ENCODE measurements at regions not wholly inside any gene's neighbourhood (a gene's known extent, or its start where the extent isn't known, plus 50 kb on each side); places are given as distances from the start of the nearest gene placed in this dataset.

DNA sequence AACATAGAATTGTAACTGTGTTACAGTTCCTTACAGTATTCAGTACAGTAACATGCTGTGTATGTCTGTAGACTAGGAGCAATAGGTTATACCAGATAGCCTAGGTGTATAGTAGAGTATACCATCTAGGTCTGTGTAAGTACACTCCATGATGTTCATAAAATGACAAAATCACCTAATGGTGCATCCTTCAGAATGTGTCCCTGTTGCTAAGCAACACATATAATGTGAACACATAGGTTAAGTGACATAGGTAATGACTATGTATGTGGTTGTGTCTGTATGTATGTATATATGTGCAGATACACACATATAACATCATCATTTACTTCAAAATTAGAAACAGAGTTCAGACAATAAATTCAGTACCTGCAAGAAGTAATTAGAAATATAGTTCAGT is 146.8 kb upstream of the GAP43 start:
- no peak for DNase-seq

DNA sequence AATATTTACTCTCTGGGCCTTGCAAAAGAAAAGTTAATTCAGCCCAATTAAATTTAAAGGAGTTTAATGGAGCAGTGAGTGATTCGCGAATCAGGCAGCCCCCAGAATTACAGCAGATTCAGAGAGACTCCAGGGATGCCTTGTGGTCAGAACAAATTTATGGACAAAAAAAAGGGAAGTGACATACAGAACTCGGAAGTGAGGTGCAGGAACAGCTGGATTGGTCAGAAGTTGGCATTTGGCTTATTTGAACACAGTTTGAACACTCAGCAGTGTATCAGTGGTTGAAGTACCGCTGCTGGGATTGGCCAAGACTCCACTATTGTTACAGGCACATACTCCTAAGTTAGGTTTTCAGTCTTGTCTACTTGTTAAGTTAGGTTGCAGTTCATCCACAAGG is 145.0 kb upstream of the GAP43 start:
- DNase-seq, result no peak

DNA sequence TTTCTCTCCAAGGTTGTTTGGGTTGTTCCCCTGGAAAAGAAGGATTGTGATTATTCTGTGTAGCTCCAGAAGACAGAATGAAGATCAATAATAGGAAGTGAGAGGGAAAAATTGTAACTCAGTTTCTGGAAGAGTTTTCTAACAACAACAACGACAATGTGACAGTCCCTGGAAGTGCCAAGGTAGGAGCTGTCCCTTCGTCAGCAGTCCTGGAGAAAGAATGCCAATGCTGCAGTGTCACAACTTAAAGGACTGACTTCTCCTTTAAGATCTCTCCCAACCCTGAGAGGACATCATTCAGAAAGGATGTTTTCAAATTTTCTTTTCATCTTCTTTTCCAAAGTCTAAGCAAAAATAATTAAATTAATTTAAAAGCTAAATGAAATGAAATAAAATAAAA is 136.4 kb upstream of the GAP43 start:
- DNase-seq, result no peak

DNA sequence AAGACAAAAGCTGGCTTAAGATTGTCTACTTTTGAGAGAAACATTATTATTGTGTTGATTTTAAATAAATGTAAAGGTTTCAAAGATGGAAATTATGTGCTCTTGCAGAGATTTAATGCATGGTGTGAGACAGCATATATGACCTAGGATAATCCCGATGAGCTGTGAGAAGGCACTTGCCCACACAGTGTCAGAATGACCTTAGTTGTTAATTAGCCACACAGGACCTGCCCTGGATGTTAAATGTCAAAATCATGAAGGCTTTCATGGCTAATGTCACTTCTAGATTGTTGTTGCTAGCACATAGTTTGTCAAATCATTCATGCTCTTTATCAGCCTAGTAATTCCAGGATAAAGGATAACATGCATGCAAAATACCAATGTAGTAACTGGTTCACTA is 135.3 kb upstream of the GAP43 start:
- no peak for DNase-seq

DNA sequence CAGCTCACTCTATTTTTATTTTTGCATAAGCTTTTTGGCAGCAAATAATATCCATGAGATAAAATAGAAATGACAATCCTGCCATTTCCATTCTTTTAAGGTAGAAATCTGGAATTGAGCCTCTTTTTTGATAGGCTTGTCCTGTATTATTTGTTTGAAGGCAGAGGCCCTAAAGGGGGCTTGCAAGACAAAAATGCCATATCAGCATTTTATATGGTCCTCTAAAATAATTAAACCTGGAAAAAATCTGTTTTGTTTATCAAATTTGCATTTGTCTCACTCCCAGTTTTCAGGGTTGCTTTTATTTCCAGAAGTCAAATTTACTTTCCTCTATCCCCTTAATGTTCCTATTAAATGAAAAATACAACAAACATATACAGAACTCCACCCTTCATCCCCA is 134.9 kb upstream of the GAP43 start:
- DNase-seq, result no peak

DNA sequence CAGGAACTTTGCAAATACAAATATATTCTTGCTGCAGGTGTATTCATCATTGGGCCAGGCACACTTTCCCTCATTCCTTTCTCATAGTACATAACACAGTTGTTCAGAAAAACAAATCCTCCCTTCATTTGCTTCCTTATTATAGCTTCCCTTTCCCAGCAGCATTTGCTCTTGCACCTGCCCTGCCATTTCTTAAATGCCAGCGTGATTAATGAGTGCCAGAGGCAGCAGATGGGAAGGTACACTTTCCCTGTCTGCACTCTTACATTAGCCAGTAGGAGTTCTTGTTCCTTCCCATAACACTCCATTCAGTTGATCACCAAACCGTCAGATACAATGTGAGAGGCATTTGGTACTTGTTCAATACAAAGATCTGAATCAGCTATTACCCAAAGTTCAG is 128.5 kb upstream of the GAP43 start:
- no peak for DNase-seq

DNA sequence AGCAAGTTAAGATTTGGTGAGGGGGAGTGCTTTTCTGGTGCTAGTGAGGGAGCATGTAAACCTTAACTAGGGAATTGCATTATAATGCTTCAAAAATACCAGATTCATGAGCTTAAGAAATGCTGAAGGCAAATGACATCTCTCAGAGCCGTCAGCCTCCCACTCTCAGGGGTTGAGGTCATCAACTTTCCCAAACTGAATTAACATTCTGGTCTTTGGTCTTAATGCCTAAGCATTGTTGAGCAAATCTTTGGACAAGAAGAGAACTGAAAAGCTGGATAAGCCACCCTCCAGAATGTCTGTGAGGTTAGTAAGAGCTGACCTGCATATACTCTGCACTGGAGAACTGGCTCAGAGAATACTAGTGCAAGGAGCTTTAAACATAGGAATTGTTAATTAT is 124.9 kb upstream of the GAP43 start:
- no peak for DNase-seq

DNA sequence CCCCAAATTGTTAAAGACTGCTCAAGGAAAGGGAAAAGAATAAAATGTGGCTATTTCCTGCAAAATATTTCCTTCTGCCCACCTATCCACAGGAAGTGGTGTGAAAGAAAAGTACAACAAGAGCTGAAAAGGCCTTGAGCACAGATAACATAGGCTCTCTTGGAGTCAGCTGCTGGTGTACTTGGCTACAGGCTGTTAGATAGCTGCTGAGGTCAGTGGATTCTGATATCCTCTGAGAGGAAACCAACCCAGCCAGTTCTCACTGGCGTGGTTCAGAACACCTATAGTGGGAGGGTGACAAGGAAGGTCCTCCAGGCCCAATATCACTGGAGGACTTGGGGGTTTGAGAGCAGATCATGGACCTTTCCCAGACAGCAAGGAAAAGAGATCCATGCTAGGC is 124.4 kb upstream of the GAP43 start:
- no peak for DNase-seq

DNA sequence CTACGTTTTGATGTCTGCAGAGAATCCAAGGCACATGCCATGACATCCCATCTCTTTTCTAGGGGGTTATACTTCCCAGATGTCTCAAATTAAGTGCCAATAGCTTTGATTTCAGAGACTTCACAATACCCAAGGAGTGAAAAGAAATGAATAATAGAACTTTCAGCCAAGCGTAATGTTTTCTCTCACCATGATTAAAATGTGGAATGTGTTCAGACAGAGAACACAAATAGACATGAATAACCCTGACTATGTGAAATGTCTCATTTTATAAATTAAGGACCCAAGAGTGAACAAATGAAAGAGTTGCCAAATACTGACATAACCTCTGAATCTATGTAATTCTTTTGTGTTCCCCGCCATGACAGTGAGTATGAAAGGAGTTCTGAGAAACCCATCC is 123.6 kb upstream of the GAP43 start:
- DNase-seq, result no peak

DNA sequence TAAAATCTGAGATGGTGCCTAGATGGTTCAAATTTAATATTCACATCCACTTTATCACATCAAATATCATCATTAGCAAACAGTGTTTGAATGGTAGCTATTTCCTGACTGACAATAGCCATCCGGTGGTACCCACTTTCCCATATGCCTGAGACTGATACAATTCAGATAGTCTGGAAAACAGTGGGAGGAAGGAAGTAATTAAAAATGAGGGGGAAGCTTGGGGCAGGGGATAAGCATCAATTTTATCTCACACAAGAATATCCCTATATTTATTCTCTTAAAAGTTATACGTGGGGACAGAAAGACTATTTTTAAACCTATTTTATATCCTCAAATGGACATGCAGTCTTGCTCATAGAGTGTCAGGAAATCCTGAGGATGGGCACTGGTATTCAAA is 122.5 kb upstream of the GAP43 start:
- no peak for DNase-seq

DNA sequence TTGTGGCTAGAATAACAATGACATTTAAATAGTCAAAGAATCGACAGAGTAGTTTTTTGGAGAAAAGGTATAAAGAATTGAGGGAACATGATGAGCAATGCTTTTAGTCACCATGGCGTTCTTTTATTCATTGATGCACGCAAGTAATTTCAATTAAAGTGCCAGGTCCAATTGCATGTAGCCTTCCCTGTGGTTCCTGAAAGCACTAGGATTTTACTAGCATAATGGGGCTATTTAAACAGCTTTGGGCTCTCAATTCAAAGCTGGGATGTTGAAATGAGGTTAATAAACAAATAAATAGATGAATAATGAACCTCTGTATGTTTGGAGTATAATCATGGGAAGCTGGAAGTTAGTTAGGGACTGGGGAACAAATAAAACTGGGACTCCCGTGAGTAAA is 121.2 kb upstream of the GAP43 start:
- DNase-seq, result no peak

DNA sequence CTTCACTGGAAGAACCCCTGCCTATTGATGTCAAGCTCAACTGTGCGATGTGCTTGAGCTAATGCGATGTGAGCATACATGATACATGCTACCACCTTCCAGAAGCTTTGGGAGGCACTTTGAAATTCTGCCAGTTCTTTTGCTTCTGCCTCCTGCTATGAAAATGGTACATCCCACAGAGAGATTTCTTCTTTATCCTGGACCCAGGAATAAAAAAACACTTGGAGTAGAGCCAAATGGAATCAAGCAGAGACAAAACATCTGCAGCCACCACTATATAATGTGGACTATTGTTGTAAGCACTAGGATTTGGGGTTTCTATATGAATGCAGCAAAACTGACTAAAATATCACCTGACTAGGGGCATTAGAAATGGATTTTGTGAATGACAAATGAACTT is 119.9 kb upstream of the GAP43 start:
- no peak for DNase-seq

DNA sequence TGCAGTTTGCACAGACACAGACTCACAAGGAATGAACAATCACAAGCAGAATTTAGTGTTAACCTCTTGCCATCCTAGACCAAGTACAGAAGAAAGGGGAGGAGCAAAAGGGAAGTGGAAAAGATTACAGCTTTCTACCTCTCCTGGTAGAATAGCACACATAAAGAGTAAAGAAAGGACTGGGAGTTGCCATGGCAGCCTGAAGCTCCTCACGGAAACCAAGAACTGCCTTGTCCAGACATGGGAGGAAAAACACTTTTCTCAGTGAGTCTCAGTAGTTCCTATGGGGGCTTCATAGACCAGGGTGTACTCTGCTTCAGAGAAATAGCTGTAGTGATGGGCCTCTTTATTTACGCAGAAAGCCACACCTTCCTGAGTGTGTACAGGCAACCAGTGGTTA is 114.7 kb upstream of the GAP43 start:
- no peak for DNase-seq

DNA sequence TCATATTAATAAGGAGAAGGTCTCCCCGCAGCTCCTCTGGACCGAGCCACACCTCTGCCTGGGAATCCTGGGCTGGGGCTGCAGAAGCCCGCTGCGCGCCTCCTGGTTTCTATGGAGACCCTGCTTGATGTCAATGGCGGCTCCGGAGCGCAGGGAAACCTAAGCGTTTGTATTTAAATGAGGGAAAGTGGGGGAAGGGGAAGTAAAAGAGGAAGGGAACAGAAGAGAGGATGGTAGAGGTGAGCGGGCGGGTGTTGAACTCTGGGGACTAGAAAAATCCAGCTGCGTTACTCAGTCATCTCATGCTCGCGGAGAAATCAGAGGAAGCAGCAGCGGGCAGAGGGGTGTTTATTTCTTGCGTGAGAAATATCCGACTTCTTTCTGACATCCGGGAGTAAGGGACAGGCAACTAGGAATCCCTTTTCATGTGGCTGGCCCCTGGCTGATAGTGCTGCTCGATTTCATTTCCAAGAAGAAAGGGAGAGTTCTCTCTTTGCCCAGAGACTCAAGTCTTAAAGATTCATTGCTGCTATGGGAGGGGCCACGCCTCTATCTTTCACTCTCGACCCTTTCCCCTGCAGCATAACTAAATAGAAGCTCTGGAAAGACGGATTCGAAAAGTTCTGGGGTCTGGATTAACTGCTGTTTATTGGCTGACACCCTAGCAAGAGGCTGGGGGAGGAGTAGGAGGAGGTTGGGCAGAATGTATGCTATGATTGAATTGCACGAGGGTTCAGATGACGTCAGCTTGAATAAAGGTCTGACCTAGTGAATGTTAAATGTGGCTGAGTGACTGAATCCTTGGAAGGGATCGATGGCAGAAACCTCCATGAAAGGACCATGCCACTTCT is 110.5 kb upstream of the GAP43 start:
- no peak for DNase-seq

DNA sequence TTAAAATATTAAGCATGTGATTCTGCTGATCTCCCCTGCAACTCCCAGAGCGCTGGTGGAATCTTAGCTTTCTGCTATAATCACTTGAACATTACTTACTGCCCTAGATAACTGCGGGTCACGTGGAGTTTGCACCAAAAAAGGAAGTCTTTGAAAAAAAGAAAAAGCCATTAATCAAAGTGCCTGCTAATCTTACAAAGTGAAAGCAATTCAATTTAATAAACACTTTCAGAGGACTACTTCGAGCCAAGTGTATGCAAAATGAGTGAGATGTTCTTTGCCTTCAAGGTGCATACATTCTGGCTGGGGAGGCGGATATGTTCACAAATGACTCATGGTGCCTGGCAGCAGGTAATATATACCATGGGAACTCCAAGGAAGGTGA is 109.9 kb upstream of the GAP43 start:
- DNase-seq, result no peak

DNA sequence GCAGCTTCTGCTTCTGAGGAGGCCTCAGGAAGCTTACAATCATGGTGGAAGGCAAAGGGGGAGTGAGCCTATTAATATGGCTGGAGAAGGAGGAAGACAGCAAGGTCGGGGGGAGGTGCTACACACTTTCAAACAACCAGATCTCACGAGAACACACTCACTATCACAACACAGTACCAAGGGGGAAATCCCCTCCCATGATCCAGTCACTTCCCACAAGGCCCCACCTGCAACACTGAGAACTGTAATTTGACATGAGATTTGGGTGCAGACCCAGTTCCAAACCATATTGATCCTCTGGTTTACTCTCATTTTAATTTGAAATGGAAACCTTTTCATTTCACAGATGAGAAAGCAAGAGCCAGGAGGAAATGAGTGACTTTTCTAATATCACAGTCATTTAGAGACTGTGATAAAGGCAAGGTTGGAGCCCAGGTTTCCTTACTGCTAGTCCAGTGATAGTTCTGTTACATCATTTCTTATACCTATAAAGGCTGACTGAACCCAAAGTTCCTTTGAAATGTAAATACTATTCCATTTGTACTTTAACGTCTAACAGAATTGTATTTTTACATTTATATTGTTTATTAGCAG is 105.8 kb upstream of the GAP43 start:
- DNase-seq, result no peak

DNA sequence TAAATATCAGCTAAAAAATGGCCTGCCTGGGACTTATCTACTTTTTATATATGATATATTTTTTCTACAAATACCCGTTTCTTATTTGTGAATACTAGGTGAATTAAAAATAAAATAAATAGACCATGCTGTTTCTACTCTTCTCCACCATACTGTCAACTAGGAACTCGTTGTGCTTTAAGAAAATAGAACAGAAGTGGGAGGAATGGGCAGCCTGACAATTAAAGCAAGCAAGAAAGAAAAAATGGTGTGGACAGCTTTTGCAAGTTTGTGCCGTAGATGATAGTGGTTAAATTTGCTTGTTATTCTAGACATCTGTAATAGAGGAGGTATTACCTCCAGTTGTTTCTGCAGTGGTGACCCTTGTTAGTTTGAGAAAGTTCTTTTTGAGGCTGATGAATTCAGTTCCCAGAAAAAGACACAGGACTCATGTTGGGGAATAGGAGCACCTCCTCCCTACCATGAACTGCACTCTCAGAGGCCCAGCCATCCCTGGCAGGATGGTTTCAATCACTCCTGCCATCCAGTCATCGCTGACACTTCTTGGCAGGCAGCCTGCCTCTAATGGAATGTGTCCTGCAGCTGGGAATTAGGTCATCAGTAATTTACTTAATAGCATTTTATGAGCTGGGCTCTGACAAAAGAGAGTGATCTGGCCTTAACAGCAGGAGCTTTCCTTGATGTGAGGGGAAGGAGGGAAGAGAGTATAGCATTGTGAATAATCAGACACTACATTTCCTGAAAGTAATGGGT is 105.0 kb upstream of the GAP43 start:
- DNase-seq, result no peak

DNA sequence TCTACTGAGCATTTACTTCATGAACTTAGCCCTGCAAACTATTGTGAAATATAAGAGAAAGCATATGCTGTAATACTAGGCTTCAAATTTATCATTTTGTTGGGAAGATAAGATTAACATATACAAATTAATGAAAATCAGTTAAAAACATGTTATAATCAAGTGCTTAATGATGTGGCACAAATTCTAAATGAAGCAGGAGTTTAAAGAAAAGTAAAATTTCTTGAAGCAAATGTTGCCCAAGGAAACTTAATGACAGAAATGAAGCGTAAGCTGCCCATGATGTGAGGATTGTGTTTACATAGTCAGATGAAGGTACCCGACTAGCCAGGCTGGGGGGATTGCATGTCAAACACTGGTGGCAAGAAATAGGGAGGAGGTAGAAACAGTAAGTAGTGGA is 103.1 kb upstream of the GAP43 start:
- no peak for DNase-seq

DNA sequence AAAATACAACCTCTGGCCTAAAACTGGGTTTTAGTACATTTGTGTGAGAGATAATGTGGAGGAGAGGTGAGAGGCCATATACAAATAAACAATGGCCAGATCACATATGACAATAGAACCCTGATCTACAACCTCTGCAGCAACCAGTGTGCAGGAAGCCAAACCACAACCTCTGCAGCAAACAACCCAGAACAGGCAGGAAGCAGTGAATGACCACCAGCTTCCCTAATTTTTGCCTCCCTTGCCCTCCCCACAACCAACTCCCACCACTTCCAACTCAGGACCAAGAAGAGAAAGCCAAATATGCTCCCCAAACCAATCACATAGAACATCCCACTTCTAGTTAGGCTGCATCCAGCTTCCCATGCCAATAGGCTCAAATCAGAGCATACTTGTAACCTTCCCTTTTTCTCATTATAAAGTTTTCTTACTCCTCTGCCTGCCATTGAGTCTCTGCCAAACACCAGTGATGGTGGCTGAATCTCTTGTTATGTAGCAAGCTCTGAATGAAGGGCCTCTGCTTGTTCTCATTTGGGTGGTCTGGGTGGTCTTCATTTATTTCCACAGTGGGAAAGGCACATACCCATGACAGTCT is 102.6 kb upstream of the GAP43 start:
- no peak for DNase-seq

DNA sequence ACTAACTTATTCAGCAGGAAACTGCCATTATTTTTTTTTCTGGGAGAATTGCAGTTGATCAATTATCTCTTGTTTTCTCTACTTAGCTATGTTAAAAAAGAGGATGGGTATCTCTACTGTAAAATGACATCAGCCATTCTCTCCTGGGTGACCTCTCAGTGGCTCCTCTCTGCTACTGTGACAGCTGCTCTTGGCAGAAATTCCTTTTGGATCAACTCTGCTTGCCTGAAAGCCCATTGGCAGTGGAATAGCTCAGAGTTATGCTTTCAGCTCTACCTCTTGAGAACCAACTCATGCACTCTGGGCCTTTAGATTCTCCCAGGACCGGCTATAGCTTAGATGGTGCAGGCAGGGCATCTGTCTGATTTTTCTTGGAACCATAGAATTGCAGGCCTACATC is 99.9 kb upstream of the GAP43 start:
- no peak for DNase-seq

DNA sequence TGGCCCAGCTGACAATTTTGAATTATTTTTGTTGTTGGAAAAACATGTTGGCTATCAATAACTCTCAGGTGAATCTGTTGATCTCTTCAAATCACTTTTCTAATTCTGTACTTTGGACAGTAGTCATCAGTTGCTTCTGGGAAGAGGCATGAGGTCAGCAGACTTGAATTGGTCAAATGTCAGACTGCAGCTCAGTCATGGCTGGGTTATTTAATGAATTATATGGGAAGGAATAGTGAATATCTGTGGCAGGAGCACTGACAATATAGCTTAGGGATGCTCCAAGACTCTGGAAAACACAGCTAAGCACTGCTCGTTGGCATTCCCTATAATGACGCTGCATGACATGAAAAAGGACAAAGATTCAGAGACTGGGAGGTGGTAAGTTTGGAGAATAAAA is 98.8 kb upstream of the GAP43 start:
- no peak for DNase-seq

DNA sequence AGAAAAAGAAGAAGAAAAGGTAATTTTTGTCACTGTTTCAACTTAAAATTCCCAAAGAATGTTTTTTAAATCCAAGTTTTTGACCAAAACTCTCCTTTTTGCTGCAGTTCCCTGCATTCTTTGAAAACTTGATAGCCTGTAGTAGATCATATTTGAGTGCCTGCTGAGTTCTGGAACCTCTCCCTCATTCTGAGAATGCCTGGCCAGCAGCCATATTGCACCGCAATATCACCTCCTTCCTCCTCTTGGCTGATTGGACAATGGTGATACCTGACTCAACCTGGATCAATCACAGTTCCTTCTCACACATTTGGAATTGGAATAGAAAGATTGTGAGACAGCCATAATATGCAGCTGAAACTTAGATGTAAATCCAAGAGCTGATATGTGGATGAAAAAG is 97.6 kb upstream of the GAP43 start:
- DNase-seq, result no peak

DNA sequence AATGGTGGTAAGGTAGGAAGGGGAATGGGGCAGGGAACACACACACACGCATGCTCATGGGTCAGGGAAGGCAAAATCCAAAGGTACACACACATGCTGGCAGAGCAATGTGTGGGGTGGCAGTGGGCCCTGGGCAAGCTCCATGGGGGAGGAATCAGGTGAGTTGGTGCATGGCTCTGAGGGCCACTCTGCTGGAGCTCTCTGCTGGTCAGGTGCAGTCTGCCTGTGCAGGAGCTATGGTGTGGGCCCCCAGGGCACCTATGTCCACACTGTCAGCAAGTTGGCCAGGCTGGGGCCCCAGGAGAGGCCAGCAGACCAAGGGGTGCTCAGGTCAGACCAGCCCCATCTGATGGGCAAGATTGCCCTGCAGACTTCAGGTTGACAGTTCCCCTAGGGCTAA is 90.1 kb upstream of the GAP43 start:
- no peak for DNase-seq

DNA sequence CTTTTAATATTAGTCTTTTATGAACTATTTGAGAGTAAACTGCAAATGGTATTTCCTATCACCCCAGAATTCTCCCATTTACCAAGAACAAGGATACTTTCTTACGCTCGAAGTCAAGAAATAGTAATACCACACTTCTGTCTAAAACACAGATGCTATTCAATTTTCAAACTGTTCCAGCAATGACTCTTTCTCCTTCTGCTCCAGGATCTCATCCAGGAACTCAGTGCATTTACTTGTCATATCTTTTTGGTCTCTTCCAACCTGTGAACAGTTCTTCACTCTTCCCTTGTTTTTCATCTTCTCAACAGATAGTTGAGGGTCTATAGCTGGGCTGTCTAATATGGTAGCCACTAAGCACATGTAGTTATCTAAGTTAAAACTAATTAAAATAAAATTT is 87.1 kb upstream of the GAP43 start:
- DNase-seq, result no peak

Measured in cerebellar nuclear complex (tissue), 1 donor.